NCI-H460 (cell line): ENCODE measurements at regions not wholly inside any gene's neighbourhood (a gene's known extent, or its start where the extent isn't known, plus 50 kb on each side); places are given as distances from the start of the nearest gene placed in this dataset.
"Not testable (repeated sequence)": the region's sequence is repeated elsewhere in the genome, so short reads cannot be mapped to it uniquely, and the experiment has no call there.

Experiments used
- DNase-seq: peaks from one replicate; pipeline ENCODE4 v3.0.0-alpha.2; 2016; ENCODE audit warnings: low read depth; ENCODE audit errors: extremely low read depth

GRCh38 chr14:105907276-105907675 lies 380.9 kb downstream of the TMEM121 start:
- DNase-seq, result no peak

GRCh38 chr14:105908006-105908405 lies 381.6 kb downstream of the TMEM121 start:
- DNase-seq, result no peak

GRCh38 chr14:105908481-105908911 lies 382.1 kb downstream of the TMEM121 start:
- DNase-seq, result no peak

GRCh38 chr14:105909046-105909827 lies 382.9 kb downstream of the TMEM121 start:
- DNase-seq, result no peak

GRCh38 chr14:105909828-105910120 lies 383.4 kb downstream of the TMEM121 start:
- DNase-seq, result not testable (repeated sequence)

GRCh38 chr14:105910426-105910825 lies 384.0 kb downstream of the TMEM121 start:
- DNase-seq, result no peak

- no peak for DNase-seq
These were observed 384.8 kb downstream of the TMEM121 start for GRCh38 chr14:105911006-105911847.

GRCh38 chr14:105911848-105912292 lies 385.5 kb downstream of the TMEM121 start:
- DNase-seq, result not testable (repeated sequence)

GRCh38 chr14:105912641-105913180 lies 386.3 kb downstream of the TMEM121 start:
- DNase-seq, result no peak

- DNase-seq, result no peak
These were observed 386.8 kb downstream of the TMEM121 start for GRCh38 chr14:105913221-105913620.

- no peak for DNase-seq
These were observed 387.5 kb downstream of the TMEM121 start for GRCh38 chr14:105913861-105914260.

GRCh38 chr14:105914281-105914680 lies 387.9 kb downstream of the TMEM121 start:
- not testable (repeated sequence) for DNase-seq

GRCh38 chr14:105914738-105915385 lies 388.5 kb downstream of the TMEM121 start:
- DNase-seq, result no peak

- DNase-seq, result not testable (repeated sequence)
These were observed 389.2 kb downstream of the TMEM121 start for GRCh38 chr14:105915546-105915945.

GRCh38 chr14:105917136-105917932 lies 391.0 kb downstream of the TMEM121 start:
- not testable (repeated sequence) for DNase-seq

- DNase-seq, result no peak
These were observed 391.6 kb downstream of the TMEM121 start for GRCh38 chr14:105917933-105918436.

GRCh38 chr14:105918496-105919262 lies 392.3 kb downstream of the TMEM121 start:
- DNase-seq, result no peak

GRCh38 chr14:105919458-105920150 lies 393.2 kb downstream of the TMEM121 start:
- DNase-seq, result no peak
